H1 (cell line): ENCODE measurements at regions not wholly inside any gene's neighbourhood (a gene's known extent, or its start where the extent isn't known, plus 50 kb on each side); places are given as distances from the start of the nearest gene placed in this dataset.

Experiments used
- ATF3 ChIP-seq: IDR thresholded peaks from 2 replicates; pipeline ENCODE4 v1.6.1; 2011; ENCODE audit warnings: low read depth, mild to moderate bottlenecking, low read length; ENCODE audit not compliant: insufficient read depth
- GABPA ChIP-seq: IDR thresholded peaks from 2 replicates; pipeline ENCODE4 v1.6.1; 2011; ENCODE audit warnings: mild to moderate bottlenecking, low read length, moderate library complexity, borderline replicate concordance; ENCODE audit not compliant: insufficient read depth
- RXRA ChIP-seq: IDR thresholded peaks from 2 replicates; pipeline ENCODE4 v1.6.1; 2011; ENCODE audit warnings: low read depth, mild to moderate bottlenecking, low read length, moderate library complexity; ENCODE audit not compliant: insufficient read depth
- SIX5 ChIP-seq: IDR thresholded peaks from 2 replicates; pipeline ENCODE4 v1.6.1; 2011; ENCODE audit warnings: mild to moderate bottlenecking, low read depth, low read length

- no peak for TF ChIP-seq GABPA
- no peak for TF ChIP-seq SIX5
- no peak for TF ChIP-seq RXRA
- TF ChIP-seq ATF3 = no peak
Measured at GRCh38 chr1:191714845-191715244, 443.4 kb upstream of the RGS18 start (continued).
